ENCODE measurements at regions not wholly inside any gene's neighbourhood (a gene's known extent, or its start where the extent isn't known, plus 50 kb on each side); places are given as distances from the start of the nearest gene placed in this dataset.

DNA sequence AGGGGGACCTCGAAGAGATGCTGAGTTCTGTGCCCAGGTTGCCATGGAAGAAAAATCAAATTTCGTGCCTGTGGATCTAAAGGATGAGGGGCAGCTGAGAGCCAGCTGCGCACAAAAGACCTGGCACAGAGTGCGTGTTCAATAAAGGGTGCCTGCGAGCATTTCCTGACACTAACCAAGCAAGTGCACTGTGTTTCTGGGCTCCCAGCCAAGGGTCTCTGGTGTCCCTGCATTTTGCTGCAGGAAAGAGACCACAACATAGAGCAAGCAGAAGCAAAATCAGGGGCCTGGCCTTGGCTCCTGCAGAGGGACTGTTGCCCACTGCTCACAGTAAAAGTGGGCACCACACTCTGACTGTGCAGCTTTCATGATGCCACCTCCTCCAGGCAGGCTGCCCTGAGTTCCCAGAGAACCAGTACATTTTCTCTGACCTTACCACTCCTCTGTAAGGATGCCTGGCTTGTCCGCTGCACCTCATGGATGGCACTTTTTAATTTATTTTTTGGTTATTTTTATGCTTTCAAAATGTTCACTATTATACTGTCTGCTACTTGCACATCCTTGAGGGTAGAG, 70.8 kb upstream of the GPR12 start:
- H3K36me3 ChIP-seq (ENCODE audit: control insufficient read depth, insufficient read depth, low read length) = no peaks in the 10 kb centered on the region
- H3K27ac ChIP-seq (ENCODE audit: low read depth, low read length) = no peak overlapping the region
- no peaks in the 10 kb centered on the region for H3K27me3 ChIP-seq (ENCODE audit: control insufficient read depth, insufficient read depth, low read length)
- DNase-seq (ENCODE audit: low read depth in 4 of 6, low spot score in 6 of 6) = peak in 3 of 6 donors; percentile 61 to 93 (median 71)
- peaks cover 8% of the 10 kb centered on the region for H3K4me1 ChIP-seq (ENCODE audit: control insufficient read depth, insufficient read depth, low read length)
- WGBS (ENCODE audit: insufficient coverage) = 46% methylated on average over 5 of the region's 6 CpGs
- H3K9me3 ChIP-seq (ENCODE audit: control insufficient read depth, insufficient read depth, low read length) = no peaks in the 10 kb centered on the region
- H3K4me3 ChIP-seq (ENCODE audit: low read depth, low read length) = no peak overlapping the region

DNA sequence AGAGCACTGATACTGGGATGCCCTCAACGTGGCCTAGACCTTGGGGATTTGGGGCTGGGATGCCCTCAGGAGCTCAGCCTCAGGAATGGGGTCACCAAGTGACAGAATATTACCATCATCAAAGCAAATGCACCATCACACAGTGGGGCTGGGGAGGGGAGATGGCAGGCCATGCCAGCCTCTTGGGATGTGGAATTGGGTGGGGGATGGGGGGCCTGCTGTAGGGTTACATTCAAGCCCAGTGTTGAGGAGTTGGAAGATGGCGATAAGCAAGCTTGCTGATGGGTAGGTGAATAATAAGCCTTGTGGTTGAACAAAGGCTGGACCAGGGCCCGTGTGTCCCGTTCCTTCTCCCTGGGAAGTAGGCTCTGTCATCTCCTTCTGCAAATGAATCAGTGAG, 69.1 kb upstream of the GPR12 start:
- Histone ChIP-seq H3K36me3 (ENCODE audit: control insufficient read depth, insufficient read depth, low read length) (no peaks in the 10 kb centered on the region), H3K27me3 (ENCODE audit: control insufficient read depth, insufficient read depth, low read length) (no peaks in the 10 kb centered on the region), H3K9me3 (ENCODE audit: control insufficient read depth, insufficient read depth, low read length) (no peaks in the 10 kb centered on the region), H3K4me1 (ENCODE audit: control insufficient read depth, insufficient read depth, low read length) (peaks cover 8% of the 10 kb centered on the region), H3K27ac (ENCODE audit: low read depth, low read length) (no peak overlapping the region), H3K4me3 (ENCODE audit: low read depth, low read length) (no peak overlapping the region)
- 71% methylated on average over 1 of the region's 4 CpGs for WGBS (ENCODE audit: insufficient coverage)
- no peak for DNase-seq (ENCODE audit: low read depth in 4 of 6, low spot score in 6 of 6)

GRCh38 chr13:26824581-26824980, 64.0 kb upstream of the GPR12 start:
- Histone ChIP-seq H3K27me3 (ENCODE audit: control insufficient read depth, insufficient read depth, low read length) (no peaks in the 10 kb centered on the region), H3K4me1 (ENCODE audit: control insufficient read depth, insufficient read depth, low read length) (no peaks in the 10 kb centered on the region), H3K9me3 (ENCODE audit: control insufficient read depth, insufficient read depth, low read length) (no peaks in the 10 kb centered on the region), H3K36me3 (ENCODE audit: control insufficient read depth, insufficient read depth, low read length) (no peaks in the 10 kb centered on the region), H3K27ac (ENCODE audit: low read depth, low read length) (no peak overlapping the region), H3K4me3 (ENCODE audit: low read depth, low read length) (no peak overlapping the region)
- 62% methylated on average over 1 of the region's 1 CpG for WGBS (ENCODE audit: insufficient coverage)
- peak in 1 of 6 donors; percentile 64 for DNase-seq (ENCODE audit: low read depth in 4 of 6, low spot score in 6 of 6)

GRCh38 chr13:26822146-26822545, 61.6 kb upstream of the GPR12 start:
- Histone ChIP-seq H3K27ac (ENCODE audit: low read depth, low read length) (no peak overlapping the region), H3K4me1 (ENCODE audit: control insufficient read depth, insufficient read depth, low read length) (no peaks in the 10 kb centered on the region), H3K4me3 (ENCODE audit: low read depth, low read length) (no peak overlapping the region), H3K27me3 (ENCODE audit: control insufficient read depth, insufficient read depth, low read length) (peaks cover 2% of the 10 kb centered on the region), H3K9me3 (ENCODE audit: control insufficient read depth, insufficient read depth, low read length) (no peaks in the 10 kb centered on the region), H3K36me3 (ENCODE audit: control insufficient read depth, insufficient read depth, low read length) (no peaks in the 10 kb centered on the region)
- no peak for DNase-seq (ENCODE audit: low read depth in 4 of 6, low spot score in 6 of 6)

DNA sequence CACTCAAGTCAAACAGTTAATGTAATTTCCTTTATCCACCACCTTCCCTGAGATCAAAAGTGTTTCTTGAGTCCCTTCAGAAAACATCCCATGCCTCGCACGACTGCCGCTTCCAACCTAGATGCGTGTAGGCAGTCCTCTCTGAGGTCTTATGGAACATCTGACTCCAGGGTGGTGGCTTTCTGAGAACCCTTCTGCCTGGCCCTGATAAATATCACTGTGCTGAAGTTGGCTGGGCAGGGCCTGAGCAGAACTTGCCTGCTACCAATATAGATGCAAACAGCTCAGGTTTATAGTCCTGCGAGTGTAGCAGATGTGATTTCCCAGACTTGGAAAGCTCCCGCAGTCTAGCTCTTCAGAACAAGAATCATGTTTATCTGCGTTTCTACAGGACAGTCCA, 61.1 kb upstream of the GPR12 start:
- WGBS (ENCODE audit: insufficient coverage) = 88% methylated on average over 7 of the region's 7 CpGs
- no peaks in the 10 kb centered on the region for H3K36me3 ChIP-seq (ENCODE audit: control insufficient read depth, insufficient read depth, low read length)
- no peak for DNase-seq (ENCODE audit: low read depth in 4 of 6, low spot score in 6 of 6)
- H3K4me1 ChIP-seq (ENCODE audit: control insufficient read depth, insufficient read depth, low read length) = no peaks in the 10 kb centered on the region
- H3K27ac ChIP-seq (ENCODE audit: low read depth, low read length) = no peak overlapping the region
- no peak overlapping the region for H3K4me3 ChIP-seq (ENCODE audit: low read depth, low read length)
- peaks cover 2% of the 10 kb centered on the region for H3K27me3 ChIP-seq (ENCODE audit: control insufficient read depth, insufficient read depth, low read length)
- no peaks in the 10 kb centered on the region for H3K9me3 ChIP-seq (ENCODE audit: control insufficient read depth, insufficient read depth, low read length)

- no peak overlapping the region for H3K27ac ChIP-seq (ENCODE audit: low read depth, low read length)
- H3K4me3 ChIP-seq (ENCODE audit: low read depth, low read length) = no peak overlapping the region
- H3K4me1 ChIP-seq (ENCODE audit: control insufficient read depth, insufficient read depth, low read length) = no peaks in the 10 kb centered on the region
- DNase-seq (ENCODE audit: low read depth in 4 of 6, low spot score in 6 of 6) = no peak
- 96% methylated on average over 2 of the region's 4 CpGs for WGBS (ENCODE audit: insufficient coverage)
- H3K36me3 ChIP-seq (ENCODE audit: control insufficient read depth, insufficient read depth, low read length) = no peaks in the 10 kb centered on the region
- H3K27me3 ChIP-seq (ENCODE audit: control insufficient read depth, insufficient read depth, low read length) = peaks cover 2% of the 10 kb centered on the region
- no peaks in the 10 kb centered on the region for H3K9me3 ChIP-seq (ENCODE audit: control insufficient read depth, insufficient read depth, low read length)
Measured at GRCh38 chr13:26820871-26821270, 60.3 kb upstream of the GPR12 start.

- 55% methylated on average over 3 of the region's 3 CpGs for WGBS (ENCODE audit: insufficient coverage)
- H3K4me3 ChIP-seq (ENCODE audit: low read depth, low read length) = no peak overlapping the region
- peak in 2 of 6 donors; percentile 46 to 93 for DNase-seq (ENCODE audit: low read depth in 4 of 6, low spot score in 6 of 6)
- peaks cover 2% of the 10 kb centered on the region for H3K27me3 ChIP-seq (ENCODE audit: control insufficient read depth, insufficient read depth, low read length)
- H3K9me3 ChIP-seq (ENCODE audit: control insufficient read depth, insufficient read depth, low read length) = no peaks in the 10 kb centered on the region
- no peaks in the 10 kb centered on the region for H3K36me3 ChIP-seq (ENCODE audit: control insufficient read depth, insufficient read depth, low read length)
- no peak overlapping the region for H3K27ac ChIP-seq (ENCODE audit: low read depth, low read length)
- H3K4me1 ChIP-seq (ENCODE audit: control insufficient read depth, insufficient read depth, low read length) = no peaks in the 10 kb centered on the region
Measured at GRCh38 chr13:26819046-26819445, 58.5 kb upstream of the GPR12 start.

GRCh38 chr13:26816881-26817280, 56.3 kb upstream of the GPR12 start:
- Histone ChIP-seq H3K36me3 (ENCODE audit: control insufficient read depth, insufficient read depth, low read length) (no peaks in the 10 kb centered on the region), H3K27ac (ENCODE audit: low read depth, low read length) (no peak overlapping the region), H3K27me3 (ENCODE audit: control insufficient read depth, insufficient read depth, low read length) (peaks cover 2% of the 10 kb centered on the region), H3K4me1 (ENCODE audit: control insufficient read depth, insufficient read depth, low read length) (no peaks in the 10 kb centered on the region), H3K9me3 (ENCODE audit: control insufficient read depth, insufficient read depth, low read length) (no peaks in the 10 kb centered on the region), H3K4me3 (ENCODE audit: low read depth, low read length) (no peak overlapping the region)
- WGBS (ENCODE audit: insufficient coverage) = 77% methylated on average over 8 of the region's 8 CpGs
- DNase-seq (ENCODE audit: low read depth in 4 of 6, low spot score in 6 of 6) = no peak

GRCh38 chr13:26813980-26814348, 53.4 kb upstream of the GPR12 start:
- Histone ChIP-seq H3K4me3 (ENCODE audit: low read depth, low read length) (no peak overlapping the region), H3K9me3 (ENCODE audit: control insufficient read depth, insufficient read depth, low read length) (no peaks in the 10 kb centered on the region), H3K27me3 (ENCODE audit: control insufficient read depth, insufficient read depth, low read length) (peaks cover 2% of the 10 kb centered on the region), H3K4me1 (ENCODE audit: control insufficient read depth, insufficient read depth, low read length) (no peaks in the 10 kb centered on the region), H3K27ac (ENCODE audit: low read depth, low read length) (no peak overlapping the region), H3K36me3 (ENCODE audit: control insufficient read depth, insufficient read depth, low read length) (no peaks in the 10 kb centered on the region)
- no peak for DNase-seq (ENCODE audit: low read depth in 4 of 6, low spot score in 6 of 6)
- WGBS (ENCODE audit: insufficient coverage) = 79% methylated on average over 2 of the region's 6 CpGs

DNA sequence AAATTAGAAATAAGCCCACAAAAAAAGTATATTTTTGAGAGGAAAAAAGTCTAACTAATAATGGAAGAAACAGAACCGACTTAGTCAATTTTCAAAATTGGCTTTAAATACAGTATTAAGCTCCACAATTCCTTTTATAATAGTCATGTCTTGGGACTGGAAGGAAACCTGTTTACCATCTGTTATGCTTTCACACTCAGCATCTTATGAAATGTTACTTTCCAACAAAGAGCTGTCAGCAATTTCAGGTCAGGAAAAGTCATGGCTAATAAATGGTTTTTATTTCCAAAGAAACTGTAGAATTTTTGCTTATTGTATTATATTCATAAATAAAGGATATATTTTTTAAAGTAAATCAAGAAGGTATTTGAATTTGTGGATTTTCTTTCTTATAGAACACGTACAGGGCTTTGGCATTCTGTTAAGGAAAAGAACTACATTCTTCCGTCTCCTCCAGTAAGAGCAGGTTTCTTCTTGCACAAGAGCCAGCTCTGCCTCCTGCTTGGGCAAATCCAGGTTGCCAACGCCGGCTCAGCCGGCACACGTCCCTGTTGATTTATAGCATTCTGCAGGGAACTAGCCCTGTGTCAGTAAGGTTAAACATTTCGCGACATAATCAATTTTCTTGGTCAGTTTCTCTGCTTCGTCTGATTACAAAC, 52.9 kb upstream of the GPR12 start:
- H3K4me1 ChIP-seq (ENCODE audit: control insufficient read depth, insufficient read depth, low read length) = no peaks in the 10 kb centered on the region
- no peaks in the 10 kb centered on the region for H3K36me3 ChIP-seq (ENCODE audit: control insufficient read depth, insufficient read depth, low read length)
- no peak overlapping the region for H3K27ac ChIP-seq (ENCODE audit: low read depth, low read length)
- peaks cover 2% of the 10 kb centered on the region for H3K27me3 ChIP-seq (ENCODE audit: control insufficient read depth, insufficient read depth, low read length)
- peak in 2 of 6 donors; percentile 35 to 69 for DNase-seq (ENCODE audit: low read depth in 4 of 6, low spot score in 6 of 6)
- 53% methylated on average over 7 of the region's 10 CpGs for WGBS (ENCODE audit: insufficient coverage)
- no peak overlapping the region for H3K4me3 ChIP-seq (ENCODE audit: low read depth, low read length)
- no peaks in the 10 kb centered on the region for H3K9me3 ChIP-seq (ENCODE audit: control insufficient read depth, insufficient read depth, low read length)

Measured in spinal cord (tissue), 9 donors.